GM23338 (cell line): ENCODE measurements at regions not wholly inside any gene's neighbourhood (a gene's known extent, or its start where the extent isn't known, plus 50 kb on each side); places are given as distances from the start of the nearest gene placed in this dataset.

Experiments
- ATAC-seq: fragments of 200-7000 bp; cut with Tn5 transposase; 3 replicates; pipeline ENCODE4 v1.9.1; 2020
- DNase-seq: peaks from one replicate; pipeline ENCODE4 v3.0.0-alpha.2; 2015; ENCODE audit warnings: low spot score
- H2AFZ ChIP-seq: fragments of 200-600 bp; sonication (generic); 2 replicates; pipeline ENCODE4 v1.8.0; 2016; ENCODE audit warnings: antibody characterized with exemption, mild to moderate bottlenecking, moderate library complexity
- H3F3A ChIP-seq: fragments of 200-600 bp; sonication (generic); replicated peaks from 2 replicates; pipeline ENCODE4 v1.8.0; 2017; ENCODE audit warnings: antibody characterized with exemption, mixed run types, low read depth
- H3K27ac ChIP-seq: fragments of 200-600 bp; sonication (generic); 2 replicates; pipeline ENCODE4 v1.6.1; 2016; ENCODE audit warnings: low read depth
- H3K27me3 ChIP-seq: fragments of 200-600 bp; sonication (generic); 2 replicates; pipeline ENCODE4 v1.8.0; 2016; ENCODE audit warnings: mild to moderate bottlenecking, mixed run types, moderate library complexity; ENCODE audit not compliant: insufficient read depth
- H3K36me3 ChIP-seq: fragments of 200-600 bp; sonication (generic); 2 replicates; pipeline ENCODE4 v1.8.0; 2016; ENCODE audit warnings: mild to moderate bottlenecking; ENCODE audit not compliant: insufficient read depth
- H3K4me1 ChIP-seq: fragments of 200-600 bp; sonication (generic); 2 replicates; pipeline ENCODE4 v1.8.0; 2016; ENCODE audit warnings: mild to moderate bottlenecking, moderate library complexity; ENCODE audit not compliant: insufficient read depth
- H3K4me2 ChIP-seq: fragments of 200-600 bp; sonication (generic); 2 replicates; pipeline ENCODE4 v1.7.1; 2017; ENCODE audit warnings: mixed run types
- H3K4me3 ChIP-seq: fragments of 200-600 bp; sonication (generic); 2 replicates; pipeline ENCODE4 v1.6.1; 2016; ENCODE audit warnings: mixed run types
- H3K79me2 ChIP-seq: fragments of 200-600 bp; sonication (generic); replicated peaks from 2 replicates; pipeline ENCODE4 v1.8.0; 2017; ENCODE audit warnings: mild to moderate bottlenecking; ENCODE audit not compliant: insufficient read depth
- H3K9me2 ChIP-seq: fragments of 200-600 bp; sonication (generic); 2 replicates; pipeline ENCODE4 v1.8.0; 2017; ENCODE audit not compliant: insufficient read depth
- H4K20me1 ChIP-seq: fragments of 200-600 bp; sonication (generic); replicated peaks from 2 replicates; pipeline ENCODE4 v1.8.0; 2017; ENCODE audit warnings: mild to moderate bottlenecking; ENCODE audit not compliant: insufficient read depth
- H3K27ac Mint-ChIP-seq: 2 replicates; pipeline ENCODE4 v1.8.0; 2020; ENCODE audit warnings: inconsistent platforms, mild to moderate bottlenecking, moderate library complexity, mixed read lengths
- H3K27me3 Mint-ChIP-seq: 3 replicates; pipeline ENCODE4 v1.8.0; 2022; ENCODE audit warnings: low read depth, mild to moderate bottlenecking, moderate library complexity, mixed read lengths, inconsistent platforms; ENCODE audit not compliant: insufficient read depth, poor library complexity
- H3K36me3 Mint-ChIP-seq: 3 replicates; pipeline ENCODE4 v1.8.0; 2021; ENCODE audit warnings: low read depth, mild to moderate bottlenecking, inconsistent platforms, moderate library complexity, mixed read lengths
- H3K4me1 Mint-ChIP-seq: 3 replicates; pipeline ENCODE4 v1.8.0; 2020; ENCODE audit warnings: mild to moderate bottlenecking, inconsistent platforms, mixed read lengths
- H3K4me3 Mint-ChIP-seq: 3 replicates; pipeline ENCODE4 v1.8.0; 2021; ENCODE audit warnings: moderate library complexity, mild to moderate bottlenecking, inconsistent platforms, mixed read lengths
- H3K9me3 Mint-ChIP-seq: 3 replicates; pipeline ENCODE4 v1.8.0; 2020; ENCODE audit warnings: moderate library complexity, mild to moderate bottlenecking, inconsistent platforms, mixed read lengths
- CREB1 ChIP-seq: fragments of 250-450 bp; sonication (Bioruptor Pico); IDR thresholded peaks from 2 replicates; pipeline ENCODE4 v1.5.0; 2020; ENCODE audit warnings: low read depth, mild to moderate bottlenecking, moderate library complexity
- CTCF ChIP-seq, 2 experiments: fragments of 200-600 bp in 1 of 2; sonication (generic) in 1 of 2; conservative IDR thresholded peaks; 2 replicates each; pipeline versions ENCODE4 v1.5.1 to v1.6.1; 2016 to 2017; ENCODE audit warnings: antibody characterized with exemption in 2 of 2, low read depth in 2 of 2, mild to moderate bottlenecking in 2 of 2, moderate library complexity in 1 of 2
- ETS1 ChIP-seq: IDR thresholded peaks from 2 replicates; pipeline ENCODE4 v1.6.1; 2016; ENCODE audit warnings: antibody characterized with exemption
- NANOG ChIP-seq: IDR thresholded peaks from 2 replicates; pipeline ENCODE4 v1.6.1; 2016; ENCODE audit warnings: antibody characterized with exemption, borderline replicate concordance
- POLR2AphosphoS5 ChIP-seq: IDR thresholded peaks from 2 replicates; pipeline ENCODE4 v1.6.1; 2016; ENCODE audit warnings: antibody characterized with exemption, low read depth
- REST ChIP-seq: IDR thresholded peaks from one replicate; pipeline ENCODE4 v1.6.1; 2018; ENCODE audit warnings: antibody characterized with exemption; ENCODE audit not compliant: unreplicated experiment
- STAT1 ChIP-seq: IDR thresholded peaks from one replicate; pipeline ENCODE4 v1.6.1; 2016; ENCODE audit warnings: antibody characterized with exemption; ENCODE audit not compliant: unreplicated experiment
- ZNF114 ChIP-seq: fragments of 250-450 bp; sonication (Bioruptor Pico); IDR thresholded peaks from 2 replicates; pipeline ENCODE4 v1.5.0; 2020; ENCODE audit warnings: mild to moderate bottlenecking, moderate library complexity
- ZNF331 ChIP-seq: fragments of 250-450 bp; sonication (Bioruptor Pico); IDR thresholded peaks from 2 replicates; pipeline ENCODE4 v1.5.0; 2020; ENCODE audit warnings: low read depth, mild to moderate bottlenecking, moderate library complexity
- ZNF462 ChIP-seq: fragments of 250-450 bp; sonication (Bioruptor Pico); IDR thresholded peaks from 2 replicates; pipeline ENCODE4 v1.5.0; 2020; ENCODE audit warnings: mild to moderate bottlenecking, moderate library complexity

GRCh38 chr1:238764779-238765178 is 621.6 kb upstream of the CHRM3 start:
- Histone ChIP-seq H4K20me1 (no peaks in the 10 kb centered on the region), H3F3A (no peaks in the 10 kb centered on the region), H3K79me2 (no peaks in the 10 kb centered on the region), H3K4me1 (no peaks in the 10 kb centered on the region), H3K27ac (no peak overlapping the region), H3K4me3 (no peak overlapping the region), H3K4me2 (no peak overlapping the region), H3K27me3 (no peaks in the 10 kb centered on the region), H3K36me3 (peaks cover 10% of the 10 kb centered on the region; the same call in 1 of the 2 replicates), H3K9me2 (peaks cover 8% of the 10 kb centered on the region; the same call in 1 of the 2 replicates), H2AFZ (no peak overlapping the region)
- Mint-ChIP-seq H3K27me3 (no peaks in the 10 kb centered on the region), H3K4me3 (no peak overlapping the region), H3K36me3 (peaks cover 29% of the 10 kb centered on the region), H3K4me1 (no peaks in the 10 kb centered on the region), H3K9me3 (peaks cover 50% of the 10 kb centered on the region), H3K27ac (no peak overlapping the region)
- DNase-seq (no peak), ATAC-seq (no peak)
- no peak for TF ChIP-seq NANOG
- TF ChIP-seq REST, result no peak

GRCh38 chr1:238753252-238753651 is 633.1 kb upstream of the CHRM3 start:
- 0 out of 3 replicates have a peak overlapping the region, but pooled peaks have one; percentile 6 for H3K4me3 Mint-ChIP-seq
- H3K9me2 ChIP-seq, result no peaks in the 10 kb centered on the region
- no peaks in the 10 kb centered on the region for H3K36me3 ChIP-seq
- ATAC-seq, result peak; percentile 59
- H3K4me1 Mint-ChIP-seq, result peaks cover 17% of the 10 kb centered on the region
- no peaks in the 10 kb centered on the region for H3K27me3 ChIP-seq
- H3K4me1 ChIP-seq, result peaks cover 15% of the 10 kb centered on the region
- no peaks in the 10 kb centered on the region for H4K20me1 ChIP-seq
- peaks cover 12% of the 10 kb centered on the region; the same call in 1 of the 3 replicates for H3K36me3 Mint-ChIP-seq
- H3K4me2 ChIP-seq, result peak overlapping the region; percentile 17
- H3K9me3 Mint-ChIP-seq, result peaks cover under 1% of the 10 kb centered on the region; the same call in 1 of the 3 replicates
- peak overlapping the region; percentile 12 for H3K27ac ChIP-seq
- peak overlapping the region; percentile 89 for H3K27ac Mint-ChIP-seq
- H3F3A ChIP-seq, result no peaks in the 10 kb centered on the region
- peaks cover 4% of the 10 kb centered on the region for H3K27me3 Mint-ChIP-seq
- H3K79me2 ChIP-seq, result no peaks in the 10 kb centered on the region
- DNase-seq, result peak; percentile 40
- no peak overlapping the region for H3K4me3 ChIP-seq
- no peak overlapping the region for H2AFZ ChIP-seq
- TF ChIP-seq NANOG (no peak), POLR2AphosphoS5 (no peak), ZNF331 (no peak), CREB1 (CRISPR knock-in tag) (no peak), CTCF (conservative IDR thresholded peaks at IDR 0.05; ENCODE audit: low read depth in 2 of 2) (no peak), STAT1 (no peak), ZNF114 (CRISPR knock-in tag) (no peak), ETS1 (no peak), ZNF462 (CRISPR knock-in tag) (no peak)
